GM13976 (cell line): ENCODE measurements at regions not wholly inside any gene's neighbourhood (a gene's known extent, or its start where the extent isn't known, plus 50 kb on each side); places are given as distances from the start of the nearest gene placed in this dataset.

Source experiments
- DNase-seq: peaks from one replicate; pipeline ENCODE4 v3.0.0; 2012; ENCODE audit warnings: low spot score
- CTCF ChIP-seq: IDR thresholded peaks from 2 replicates; pipeline ENCODE4 v1.5.1; 2012; ENCODE audit warnings: borderline replicate concordance, mild to moderate bottlenecking; ENCODE audit not compliant: insufficient read depth; ENCODE audit errors: extremely low read depth, missing control alignments, control extremely low read depth
- in situ Hi-C: fragments of 300-500 bp; cut with MboI; formaldehyde crosslinking; loops from one replicate; pipeline ENCODE4 v1.12.0; 2022; ENCODE audit warnings: low sequenced_read_pairs, mixed read lengths, inconsistent platforms; ENCODE audit not compliant: unreplicated experiment

GRCh38 chr19:31959527-31960018 is 385.8 kb upstream of the ZNF507 start:
- in situ Hi-C loops, result no loop called here
- no peak for TF ChIP-seq CTCF
- no peak for DNase-seq

DNA sequence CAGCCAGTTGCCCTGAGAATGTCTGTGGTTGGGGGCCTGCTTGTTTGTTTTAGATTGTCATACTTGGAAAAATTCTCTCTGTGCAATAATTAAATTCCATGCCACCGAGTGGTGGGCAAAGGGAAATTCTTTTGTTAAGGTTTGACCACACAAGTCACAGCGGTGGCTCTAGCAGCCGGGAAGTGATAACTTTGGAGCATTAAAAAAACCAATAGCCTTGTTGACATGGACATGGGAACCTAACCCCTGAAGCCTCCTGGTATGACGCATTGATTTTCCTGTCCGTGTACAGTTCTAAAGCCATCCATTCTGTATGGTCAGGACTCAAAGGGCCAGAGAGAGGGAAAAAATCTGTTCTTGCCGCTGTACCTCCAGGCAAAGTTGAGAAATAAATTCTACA is 384.9 kb upstream of the ZNF507 start:
- DNase-seq, result no peak
- TF ChIP-seq CTCF, result no peak
- in situ Hi-C loops, result no loop called here

DNA sequence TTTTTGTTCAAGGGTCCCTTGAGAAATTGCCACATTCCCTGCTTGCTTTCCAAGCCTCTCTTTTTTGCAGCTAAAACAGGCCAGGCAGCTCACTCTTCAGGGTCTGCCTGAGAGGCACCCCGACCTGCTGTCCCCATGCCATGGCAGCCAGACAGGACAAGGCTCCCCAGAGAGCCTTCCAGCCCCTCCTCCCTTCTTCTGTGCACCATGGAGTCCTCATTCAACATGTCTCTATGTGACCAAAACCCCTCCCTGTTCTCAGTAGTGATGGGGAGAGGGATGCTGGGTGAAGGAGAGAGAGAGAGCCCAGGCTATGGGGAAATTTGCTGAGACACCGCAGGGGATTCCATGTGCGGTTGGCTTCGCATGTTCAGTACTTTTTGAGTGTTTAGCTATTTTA is 384.2 kb upstream of the ZNF507 start:
- in situ Hi-C loops, result no loop called here
- TF ChIP-seq CTCF, result no peak
- no peak for DNase-seq

- no peak for TF ChIP-seq CTCF
- in situ Hi-C loops, result no loop called here
- DNase-seq, result no peak
Measured at GRCh38 chr19:31961667-31962066, 383.7 kb upstream of the ZNF507 start.

- TF ChIP-seq CTCF, result no peak
Measured at GRCh38 chr19:31962561-31962996, 382.8 kb upstream of the ZNF507 start.

DNA sequence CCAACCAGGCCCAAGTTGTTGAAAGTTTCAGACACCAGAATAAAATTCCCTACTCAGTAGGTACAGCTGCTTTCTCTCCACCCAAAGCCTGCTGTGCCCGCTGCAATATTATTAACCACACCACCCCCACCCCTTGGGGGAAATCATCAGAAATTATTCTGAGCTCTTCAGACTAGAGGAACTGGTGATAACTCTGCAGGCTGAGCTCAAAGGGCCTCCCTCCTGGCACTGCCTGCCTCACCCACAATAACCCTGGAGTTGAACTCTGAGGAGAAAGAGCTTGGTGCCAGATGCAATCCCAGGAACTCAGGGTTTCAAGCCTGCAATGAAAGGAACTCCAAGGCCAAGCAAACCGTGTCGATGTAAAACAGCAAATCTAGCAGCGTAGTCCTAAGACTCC is 381.7 kb upstream of the ZNF507 start:
- in situ Hi-C loops, result no loop called here
- TF ChIP-seq CTCF, result no peak
- DNase-seq, result no peak

More at GRCh38 chr19:31962561-31962996, 382.8 kb upstream of the ZNF507 start:
- DNase-seq, result no peak
- in situ Hi-C loops, result no loop called here

DNA sequence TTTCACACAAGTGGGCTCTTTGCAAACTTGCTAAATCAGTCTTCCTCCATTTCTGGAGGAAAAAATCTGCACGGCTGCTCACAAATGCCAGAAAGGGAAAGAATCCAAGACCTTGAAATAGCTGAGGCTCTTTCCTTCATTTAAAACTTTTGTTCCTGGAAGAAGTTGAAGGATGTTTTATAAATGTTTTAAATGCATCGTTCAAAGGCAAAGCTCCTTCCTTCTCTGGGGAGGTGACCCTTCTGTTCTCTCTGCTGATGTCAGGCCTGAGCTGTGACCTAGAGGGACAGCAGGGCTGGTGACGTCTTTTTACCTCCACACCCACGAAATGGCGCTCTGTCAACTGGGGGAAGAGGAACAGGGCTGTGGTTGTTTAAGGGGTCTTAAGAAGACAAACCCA is 376.4 kb upstream of the ZNF507 start:
- no peak for TF ChIP-seq CTCF
- no peak for DNase-seq
- in situ Hi-C loops, result no loop called here
